Endodermal cell (in vitro differentiated cells): ENCODE measurements at regions not wholly inside any gene's neighbourhood (a gene's known extent, or its start where the extent isn't known, plus 50 kb on each side); places are given as distances from the start of the nearest gene placed in this dataset.

Source experiments
- DNase-seq: peaks from one replicate; pipeline ENCODE4 v3.0.0-alpha.2; 2017
- H3K27ac ChIP-seq: 2 replicates; pipeline ENCODE4 v1.5.1; 2013; ENCODE audit warnings: mild to moderate bottlenecking, low read depth, low read length, moderate library complexity
- H3K27me3 ChIP-seq: 2 replicates; pipeline ENCODE4 v1.6.1; 2013; ENCODE audit warnings: mild to moderate bottlenecking, low read length, moderate library complexity; ENCODE audit not compliant: insufficient read depth, control insufficient read depth, poor library complexity, severe bottlenecking
- H3K36me3 ChIP-seq: 2 replicates; pipeline ENCODE4 v1.7.0; 2013; ENCODE audit warnings: mild to moderate bottlenecking, low read length, moderate library complexity; ENCODE audit not compliant: control insufficient read depth, insufficient read depth
- H3K4me1 ChIP-seq: one replicate; pipeline ENCODE4 v1.7.0; 2013; ENCODE audit warnings: low read length; ENCODE audit not compliant: control insufficient read depth, insufficient read depth
- H3K4me3 ChIP-seq: 2 replicates; pipeline ENCODE4 v1.5.1; 2013; ENCODE audit warnings: mild to moderate bottlenecking, low read length, moderate library complexity
- H3K9ac ChIP-seq: 2 replicates; pipeline ENCODE4 v1.6.1; 2013; ENCODE audit warnings: mild to moderate bottlenecking, low read length, moderate library complexity; ENCODE audit not compliant: poor library complexity, severe bottlenecking; ENCODE audit errors: extremely low read depth
- H3K9me3 ChIP-seq: 2 replicates; pipeline ENCODE4 v1.6.1; 2013; ENCODE audit warnings: mild to moderate bottlenecking, low read length, moderate library complexity; ENCODE audit not compliant: control insufficient read depth
- H3K27ac Mint-ChIP-seq: 2 replicates; pipeline ENCODE4 v1.8.0; 2020; ENCODE audit warnings: mixed read lengths
- H3K27me3 Mint-ChIP-seq: 2 replicates; pipeline ENCODE4 v1.8.0; 2021; ENCODE audit warnings: mild to moderate bottlenecking, mixed read lengths; ENCODE audit not compliant: insufficient read depth
- H3K36me3 Mint-ChIP-seq: 2 replicates; pipeline ENCODE4 v1.8.0; 2020; ENCODE audit warnings: low read depth, mixed read lengths
- H3K4me1 Mint-ChIP-seq: 2 replicates; pipeline ENCODE4 v1.8.0; 2020; ENCODE audit warnings: mixed read lengths
- H3K4me3 Mint-ChIP-seq: 2 replicates; pipeline ENCODE4 v1.8.0; 2020; ENCODE audit warnings: mild to moderate bottlenecking, moderate library complexity, mixed read lengths
- H3K9me3 Mint-ChIP-seq: 2 replicates; pipeline ENCODE4 v1.8.0; 2020; ENCODE audit warnings: mild to moderate bottlenecking, mixed read lengths
- CTCF ChIP-seq: fragments of 200-600 bp; sonication (generic); conservative IDR thresholded peaks from 2 replicates; pipeline ENCODE4 v1.5.0; 2021; ENCODE audit warnings: antibody characterized with exemption, mild to moderate bottlenecking
- WGBS, 2 experiments: methylation state at CpG; one replicate each; pipeline versions ENCODE4 v1.1.5 to v1.1.7; 2013; ENCODE audit warnings: missing lambda C conversion rate in 2 of 2, mixed read lengths in 1 of 2; ENCODE audit not compliant: insufficient coverage in 1 of 2, insufficient read length in 1 of 2; 5-methylcytosine and 5-hydroxymethylcytosine counted together

GRCh38 chr14:48490756-48491155 is 815.4 kb upstream of the MDGA2 start:
- Histone ChIP-seq H3K36me3 (no peaks in the 10 kb centered on the region), H3K27ac (no peak overlapping the region), H3K27me3 (no peaks in the 10 kb centered on the region), H3K9me3 (no peaks in the 10 kb centered on the region), H3K4me3 (no peak overlapping the region), H3K9ac (no peak overlapping the region), H3K4me1 (no peaks in the 10 kb centered on the region)
- Mint-ChIP-seq H3K4me1 (peaks cover 4% of the 10 kb centered on the region), H3K4me3 (no peak overlapping the region), H3K9me3 (peaks cover 4% of the 10 kb centered on the region), H3K36me3 (no peaks in the 10 kb centered on the region), H3K27ac (no peak overlapping the region), H3K27me3 (no peaks in the 10 kb centered on the region)
- WGBS, 2 experiments: 75 to 76% methylated on average over 2 to 4 of the region's 4 CpGs
- TF ChIP-seq CTCF: no peak
- no peak for DNase-seq

- Mint-ChIP-seq H3K4me3 (no peak overlapping the region), H3K9me3 (peaks cover 13% of the 10 kb centered on the region), H3K4me1 (no peaks in the 10 kb centered on the region), H3K36me3 (no peaks in the 10 kb centered on the region), H3K27me3 (no peaks in the 10 kb centered on the region), H3K27ac (no peak overlapping the region)
- Histone ChIP-seq H3K9ac (no peak overlapping the region), H3K27me3 (no peaks in the 10 kb centered on the region), H3K9me3 (no peaks in the 10 kb centered on the region), H3K27ac (no peak overlapping the region), H3K4me3 (no peak overlapping the region), H3K4me1 (no peaks in the 10 kb centered on the region), H3K36me3 (no peaks in the 10 kb centered on the region)
- no peak for TF ChIP-seq CTCF
- WGBS, 2 experiments: no CpG with 5 or more reads among the region's 1 CpG
- no peak for DNase-seq
Observed at GRCh38 chr14:48473944-48474343, 798.5 kb upstream of the MDGA2 start.

GRCh38 chr14:48456051-48456450 is 780.6 kb upstream of the MDGA2 start:
- H3K36me3 Mint-ChIP-seq: no peaks in the 10 kb centered on the region
- no peak overlapping the region for H3K27ac Mint-ChIP-seq
- H3K27ac ChIP-seq: no peak overlapping the region
- H3K9ac ChIP-seq: no peak overlapping the region
- no peak overlapping the region for H3K4me3 Mint-ChIP-seq
- H3K4me1 Mint-ChIP-seq: no peaks in the 10 kb centered on the region
- no peaks in the 10 kb centered on the region for H3K4me1 ChIP-seq
- no peak for DNase-seq
- H3K4me3 ChIP-seq: no peak overlapping the region
- no peaks in the 10 kb centered on the region for H3K27me3 Mint-ChIP-seq
- no peaks in the 10 kb centered on the region for H3K9me3 ChIP-seq
- H3K36me3 ChIP-seq: no peaks in the 10 kb centered on the region
- TF ChIP-seq CTCF: no peak
- no peaks in the 10 kb centered on the region for H3K27me3 ChIP-seq
- H3K9me3 Mint-ChIP-seq: no peaks in the 10 kb centered on the region
